Sigmoid colon (tissue), 6 donors: ENCODE measurements at regions not wholly inside any gene's neighbourhood (a gene's known extent, or its start where the extent isn't known, plus 50 kb on each side); places are given as distances from the start of the nearest gene placed in this dataset.

Experiments used
- DNase-seq: peaks from one replicate; pipeline ENCODE4 v3.0.0-alpha.2; 2019
- H3K27ac ChIP-seq, 4 donors: fragments of 200-600 bp; sonication (generic); one replicate each; pipeline ENCODE4 v1.5.1; 2016 to 2019; ENCODE audit warnings: mild to moderate bottlenecking in 1 of 4
- H3K27me3 ChIP-seq, 3 donors: fragments of 200-600 bp; sonication (generic); one replicate each; pipeline ENCODE4 v1.5.1; 2019; ENCODE audit warnings: mild to moderate bottlenecking in 1 of 3
- H3K36me3 ChIP-seq, 4 donors: fragments of 200-600 bp; sonication (generic); one replicate each; pipeline ENCODE4 v1.5.1; 2016 to 2019
- H3K4me1 ChIP-seq, 4 donors: fragments of 200-600 bp; sonication (generic); one replicate each; pipeline ENCODE4 v1.5.1; 2017 to 2019
- H3K4me3 ChIP-seq, 4 donors: fragments of 200-600 bp; sonication (generic); one replicate each; pipeline ENCODE4 v1.5.1; 2017 to 2019; ENCODE audit warnings: mild to moderate bottlenecking in 2 of 4, moderate library complexity in 1 of 4
- H3K9me3 ChIP-seq, 4 donors: fragments of 200-600 bp in 3 of 4; sonication (generic) in 3 of 4; one replicate each; pipeline versions ENCODE4 v1.5.1 to v1.6.1; 2013 to 2019
- CTCF ChIP-seq, 4 experiments: fragments of 450-650 bp in 3 of 4; fragments of 200-600 bp in 1 of 4; IDR thresholded peaks; one replicate each; pipeline ENCODE4 v1.5.1; 2016 to 2019; ENCODE audit warnings: antibody characterized with exemption in 4 of 4, mild to moderate bottlenecking in 3 of 4, moderate library complexity in 2 of 4
- EP300 ChIP-seq, 4 donors: sonication (generic); formaldehyde crosslinking; IDR thresholded peaks; one replicate each; pipeline ENCODE4 v1.6.1; 2017; ENCODE audit warnings: antibody characterized with exemption in 4 of 4
- POLR2A ChIP-seq, 2 donors: fragments of 450-650 bp; IDR thresholded peaks; one replicate each; pipeline ENCODE4 v1.6.1; 2016; ENCODE audit warnings: antibody characterized with exemption in 2 of 2, mild to moderate bottlenecking in 2 of 2, moderate library complexity in 2 of 2
- POLR2AphosphoS5 ChIP-seq, 4 donors: sonication (generic); formaldehyde crosslinking; IDR thresholded peaks; one replicate each; pipeline ENCODE4 v1.6.1; 2017; ENCODE audit warnings: antibody characterized with exemption in 4 of 4
- WGBS, 2 donors: extraction: QIAGEN DNeasy Blood & Tissue Kit; methylation state at CpG; one replicate each; pipeline ENCODE4 v1.1.7; 2013; 5-methylcytosine and 5-hydroxymethylcytosine counted together
- intact Hi-C: fragments of 100-400 bp; cut with DNase I; formaldehyde crosslinking; loops from one replicate; pipeline ENCODE4 v1.15.1; 2023
- donor health status: healthy with polysubstance abuse.
- donor health status: healthy.

DNA sequence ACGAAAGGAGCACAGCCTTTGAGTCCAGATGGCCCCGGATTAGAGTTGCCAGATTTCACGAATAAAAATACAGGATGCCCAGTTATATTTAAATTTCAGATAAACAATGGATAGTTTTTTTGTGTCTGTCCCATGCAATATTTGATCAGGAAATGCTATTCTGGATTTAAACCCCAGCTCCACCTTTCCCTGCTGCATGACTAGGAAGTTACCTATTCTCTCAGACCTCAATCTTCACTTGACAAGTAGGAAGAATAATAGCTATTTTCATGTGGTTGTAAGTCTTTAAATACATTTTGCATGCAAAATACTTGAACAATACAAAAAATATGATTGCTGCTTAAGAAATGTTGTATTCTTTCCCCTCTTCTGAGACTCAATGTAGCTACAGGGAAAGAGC lies 125.3 kb upstream of the P2RY1 start:
- 85 to 95% methylated on average over 3 of the region's 3 CpGs for WGBS, 2 donors
- Histone ChIP-seq H3K27me3 (no peaks in the 10 kb centered on the region), H3K27ac (no peak overlapping the region), H3K4me1 (no peaks in the 10 kb centered on the region), H3K36me3 (no peaks in the 10 kb centered on the region), H3K9me3 (no peaks in the 10 kb centered on the region), H3K4me3 (no peak overlapping the region)
- TF ChIP-seq EP300 (IDR thresholded peaks at IDR 0.05) (no peak), POLR2A (IDR thresholded peaks at IDR 0.05) (no peak), CTCF (IDR thresholded peaks at IDR 0.05) (no peak), POLR2AphosphoS5 (IDR thresholded peaks at IDR 0.05) (no peak)
- no peak for DNase-seq
- intact Hi-C loops = no loop called here

- no peak overlapping the region for H3K4me3 ChIP-seq
- H3K36me3 ChIP-seq = no peaks in the 10 kb centered on the region
- no peaks in the 10 kb centered on the region for H3K27me3 ChIP-seq
- no peak overlapping the region for H3K27ac ChIP-seq
- intact Hi-C loops = no loop called here
- H3K4me1 ChIP-seq = no peaks in the 10 kb centered on the region
- 90 to 92% methylated on average over 3 of the region's 3 CpGs for WGBS, 2 donors
- no peak for DNase-seq
- H3K9me3 ChIP-seq = no peaks in the 10 kb centered on the region
- TF ChIP-seq CTCF (IDR thresholded peaks at IDR 0.05) (no peak), POLR2A (IDR thresholded peaks at IDR 0.05) (no peak), EP300 (IDR thresholded peaks at IDR 0.05) (no peak)
Observed at GRCh38 chr3:152710549-152710948, 124.4 kb upstream of the P2RY1 start.

DNA sequence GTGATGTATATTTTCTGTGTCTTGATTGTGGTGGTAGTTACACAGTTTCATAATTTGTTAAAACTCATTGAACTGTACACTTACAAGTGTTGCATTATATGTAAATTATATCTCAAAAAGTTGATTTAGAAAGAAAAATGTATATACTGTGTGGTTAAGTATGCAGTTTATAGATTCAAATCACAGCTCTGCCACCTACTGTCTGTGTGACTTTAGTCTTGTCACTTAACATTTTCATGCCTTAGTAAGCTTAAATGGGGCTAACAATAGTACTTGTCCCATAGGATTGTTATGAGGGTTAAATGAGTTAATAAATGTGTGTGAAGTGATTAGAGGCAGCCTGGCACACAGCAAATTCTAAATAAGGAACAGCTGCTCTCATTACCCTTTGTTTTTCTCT lies 120.9 kb upstream of the P2RY1 start:
- H3K27ac ChIP-seq = no peak overlapping the region
- TF ChIP-seq EP300 (IDR thresholded peaks at IDR 0.05) (no peak), POLR2AphosphoS5 (IDR thresholded peaks at IDR 0.05) (no peak), POLR2A (IDR thresholded peaks at IDR 0.05) (no peak), CTCF (IDR thresholded peaks at IDR 0.05) (no peak)
- no peaks in the 10 kb centered on the region for H3K27me3 ChIP-seq
- no peak overlapping the region for H3K4me3 ChIP-seq
- no peaks in the 10 kb centered on the region for H3K4me1 ChIP-seq
- H3K36me3 ChIP-seq = no peaks in the 10 kb centered on the region
- no peaks in the 10 kb centered on the region for H3K9me3 ChIP-seq
- no peak for DNase-seq
- intact Hi-C loops = no loop called here

DNA sequence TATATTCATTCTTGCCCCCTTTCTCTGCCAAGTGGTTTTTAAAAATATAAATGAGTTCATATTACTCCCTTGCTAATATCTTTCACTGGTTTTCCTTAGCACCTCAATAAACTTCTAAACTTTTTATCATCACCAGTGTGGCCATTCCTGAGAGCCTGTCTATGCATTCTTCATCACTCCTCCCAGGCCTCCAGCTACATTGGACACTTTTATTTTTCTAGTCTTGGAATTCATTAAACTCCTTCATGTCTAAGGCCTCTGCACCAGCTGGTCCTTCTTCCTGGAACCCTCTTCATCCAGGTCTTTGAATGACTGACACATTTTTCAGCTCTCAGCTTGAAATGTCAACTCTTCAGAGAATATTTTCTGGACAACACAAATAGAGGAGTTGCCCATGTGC lies 120.4 kb upstream of the P2RY1 start:
- intact Hi-C loops = no loop called here
- Histone ChIP-seq H3K27me3 (no peaks in the 10 kb centered on the region), H3K9me3 (no peaks in the 10 kb centered on the region), H3K4me1 (no peaks in the 10 kb centered on the region), H3K4me3 (no peak overlapping the region), H3K36me3 (no peaks in the 10 kb centered on the region), H3K27ac (no peak overlapping the region)
- no peak for DNase-seq
- no peak for TF ChIP-seq POLR2A (IDR thresholded peaks at IDR 0.05)
- no peak for TF ChIP-seq CTCF (IDR thresholded peaks at IDR 0.05)
- TF ChIP-seq POLR2AphosphoS5 (IDR thresholded peaks at IDR 0.05) = no peak
- no peak for TF ChIP-seq EP300 (IDR thresholded peaks at IDR 0.05)

GRCh38 chr3:152717252-152717651 lies 117.7 kb upstream of the P2RY1 start:
- DNase-seq = no peak
- Histone ChIP-seq H3K36me3 (no peaks in the 10 kb centered on the region), H3K9me3 (no peaks in the 10 kb centered on the region), H3K27ac (no peak overlapping the region), H3K27me3 (no peaks in the 10 kb centered on the region), H3K4me3 (no peak overlapping the region), H3K4me1 (no peaks in the 10 kb centered on the region)
- intact Hi-C loops = no loop called here
- WGBS, 2 donors = 70 to 80% methylated on average over 3 of the region's 3 CpGs
- TF ChIP-seq POLR2A (IDR thresholded peaks at IDR 0.05) (no peak), EP300 (IDR thresholded peaks at IDR 0.05) (no peak), POLR2AphosphoS5 (IDR thresholded peaks at IDR 0.05) (no peak), CTCF (IDR thresholded peaks at IDR 0.05) (no peak)
